GM23248 (cell line): ENCODE measurements at regions not wholly inside any gene's neighbourhood (a gene's known extent, or its start where the extent isn't known, plus 50 kb on each side); places are given as distances from the start of the nearest gene placed in this dataset.

Experiments used
- DNase-seq: peaks from one replicate; pipeline ENCODE4 v3.0.0-alpha.2; 2015
- H2AFZ ChIP-seq: fragments of 200-600 bp; sonication (generic); 2 replicates; pipeline ENCODE4 v1.6.1; 2016; ENCODE audit warnings: antibody characterized with exemption
- H3F3A ChIP-seq: fragments of 200-600 bp; sonication (generic); 2 replicates; pipeline ENCODE4 v1.6.1; 2016; ENCODE audit warnings: mild to moderate bottlenecking, antibody characterized with exemption, mixed run types; ENCODE audit not compliant: insufficient read depth
- H3K27ac ChIP-seq: fragments of 200-600 bp; sonication (generic); 2 replicates; pipeline ENCODE4 v1.5.1; 2016; ENCODE audit warnings: mild to moderate bottlenecking
- H3K27me3 ChIP-seq: fragments of 200-600 bp; sonication (generic); replicated peaks from 2 replicates; pipeline ENCODE4 v1.6.1; 2016; ENCODE audit warnings: mild to moderate bottlenecking; ENCODE audit not compliant: insufficient read depth
- H3K36me3 ChIP-seq: fragments of 200-600 bp; sonication (generic); 2 replicates; pipeline ENCODE4 v1.6.1; 2016; ENCODE audit warnings: low read depth, mild to moderate bottlenecking
- H3K4me1 ChIP-seq: fragments of 200-600 bp; sonication (generic); 2 replicates; pipeline ENCODE4 v1.6.1; 2016; ENCODE audit warnings: mild to moderate bottlenecking; ENCODE audit not compliant: insufficient read depth
- H3K4me2 ChIP-seq: fragments of 200-600 bp; sonication (generic); one replicate; pipeline ENCODE4 v1.6.1; 2016; ENCODE audit warnings: mild to moderate bottlenecking; ENCODE audit not compliant: unreplicated experiment
- H3K4me3 ChIP-seq: fragments of 200-600 bp; sonication (generic); 2 replicates; pipeline ENCODE4 v1.5.1; 2016; ENCODE audit warnings: mild to moderate bottlenecking
- H3K79me2 ChIP-seq: fragments of 200-600 bp; sonication (generic); 2 replicates; pipeline ENCODE4 v1.6.1; 2016; ENCODE audit warnings: mild to moderate bottlenecking; ENCODE audit not compliant: insufficient read depth
- H3K9ac ChIP-seq: fragments of 200-600 bp; sonication (generic); 2 replicates; pipeline ENCODE4 v1.6.1; 2016; ENCODE audit warnings: mild to moderate bottlenecking
- H3K9me2 ChIP-seq: fragments of 200-600 bp; sonication (generic); 2 replicates; pipeline ENCODE4 v1.6.1; 2016; ENCODE audit warnings: mixed run types, mild to moderate bottlenecking, moderate library complexity; ENCODE audit not compliant: insufficient read depth
- H3K9me3 ChIP-seq: fragments of 200-600 bp; sonication (generic); one replicate; pipeline ENCODE4 v1.6.1; 2017; ENCODE audit warnings: low read depth
- H4K20me1 ChIP-seq: fragments of 200-600 bp; sonication (generic); 2 replicates; pipeline ENCODE4 v1.6.0; 2016; ENCODE audit not compliant: insufficient read depth
- EZH2 ChIP-seq: fragments of 200-600 bp; sonication (generic); IDR thresholded peaks from 2 replicates; pipeline ENCODE4 v1.6.1; 2018; ENCODE audit warnings: antibody characterized with exemption, mild to moderate bottlenecking; ENCODE audit not compliant: insufficient read depth, poor library complexity, severe bottlenecking
- EZH2phosphoT487 ChIP-seq: fragments of 200-600 bp; sonication (generic); IDR thresholded peaks from 2 replicates; pipeline ENCODE4 v1.6.1; 2018; ENCODE audit warnings: antibody characterized with exemption, moderate library complexity, mild to moderate bottlenecking, low read depth; ENCODE audit not compliant: insufficient read depth
- WGBS, 2 experiments: methylation state at CpG; one replicate each; pipeline ENCODE4 v1.1.6; 2015 to 2017; ENCODE audit warnings: low lambda C conversion rate in 2 of 2, low coverage in 1 of 2; ENCODE audit errors: missing lambda C conversion rate in 2 of 2; 5-methylcytosine and 5-hydroxymethylcytosine counted together
- in situ Hi-C: fragments of 300-500 bp; cut with MboI; formaldehyde crosslinking; loops from 2 replicates; pipeline ENCODE4 v1.15.0; 2020

GRCh38 chr16:51968749-51969148, 578.2 kb downstream of the TOX3 start:
- Histone ChIP-seq H3K9me2 (no peaks in the 10 kb centered on the region), H3K9me3 (no peaks in the 10 kb centered on the region), H3K9ac (no peak overlapping the region), H3K4me2 (no peak overlapping the region), H3K4me1 (no peaks in the 10 kb centered on the region), H3K36me3 (no peaks in the 10 kb centered on the region), H2AFZ (no peak overlapping the region), H3K27ac (no peak overlapping the region), H3K27me3 (no peaks in the 10 kb centered on the region; the same call in 1 of the 2 replicates), H3F3A (no peaks in the 10 kb centered on the region), H3K79me2 (no peaks in the 10 kb centered on the region), H3K4me3 (no peak overlapping the region), H4K20me1 (no peaks in the 10 kb centered on the region)
- TF ChIP-seq EZH2 (no peak), EZH2phosphoT487 (no peak)
- WGBS, 2 experiments = 41 to 64% methylated on average over 1 of the region's 1 CpG
- DNase-seq = peak; percentile 38
- in situ Hi-C loops = no loop called here

- Histone ChIP-seq H3K27ac (no peak overlapping the region), H3K4me1 (no peaks in the 10 kb centered on the region), H2AFZ (no peak overlapping the region), H3F3A (no peaks in the 10 kb centered on the region), H4K20me1 (no peaks in the 10 kb centered on the region), H3K4me2 (no peak overlapping the region), H3K9me3 (no peaks in the 10 kb centered on the region), H3K9me2 (no peaks in the 10 kb centered on the region), H3K4me3 (no peak overlapping the region), H3K9ac (no peak overlapping the region), H3K27me3 (no peaks in the 10 kb centered on the region), H3K79me2 (no peaks in the 10 kb centered on the region), H3K36me3 (no peaks in the 10 kb centered on the region)
- DNase-seq = no peak
- 40 to 44% methylated on average over 4 of the region's 4 CpGs for WGBS, 2 experiments
- no peak for TF ChIP-seq EZH2
- no peak for TF ChIP-seq EZH2phosphoT487
- in situ Hi-C loops = no loop called here
Observed at GRCh38 chr16:51967646-51968045, 579.3 kb downstream of the TOX3 start.

- H3K9me3 ChIP-seq = no peaks in the 10 kb centered on the region
- in situ Hi-C loops = no loop called here
- 25 to 31% methylated on average over 4 of the region's 4 CpGs for WGBS, 2 experiments
- no peaks in the 10 kb centered on the region for H3F3A ChIP-seq
- no peak overlapping the region for H3K4me2 ChIP-seq
- H3K4me3 ChIP-seq = no peak overlapping the region
- H3K9me2 ChIP-seq = no peaks in the 10 kb centered on the region
- DNase-seq = no peak
- H2AFZ ChIP-seq = no peak overlapping the region
- H3K9ac ChIP-seq = no peak overlapping the region
- H3K4me1 ChIP-seq = no peaks in the 10 kb centered on the region
- H3K79me2 ChIP-seq = no peaks in the 10 kb centered on the region
- H4K20me1 ChIP-seq = no peaks in the 10 kb centered on the region; the same call in 1 of the 2 replicates
- TF ChIP-seq EZH2phosphoT487 = no peak
- no peak for TF ChIP-seq EZH2
- 0 out of 2 replicates have a peak, but pooled peaks cover 5% of the 10 kb centered on the region for H3K27me3 ChIP-seq
- no peak overlapping the region for H3K27ac ChIP-seq
- H3K36me3 ChIP-seq = no peaks in the 10 kb centered on the region
Observed at GRCh38 chr16:51960931-51961330, 586.0 kb downstream of the TOX3 start.

- no peaks in the 10 kb centered on the region for H4K20me1 ChIP-seq
Observed at GRCh38 chr16:51953286-51953985, 593.5 kb downstream of the TOX3 start.

More at GRCh38 chr16:51953286-51953985, 593.5 kb downstream of the TOX3 start:
- Histone ChIP-seq H3K4me1 (no peaks in the 10 kb centered on the region), H3K9me2 (no peaks in the 10 kb centered on the region), H2AFZ (no peak overlapping the region), H3K79me2 (no peaks in the 10 kb centered on the region), H3K27me3 (peaks cover 4% of the 10 kb centered on the region; the same call in 1 of the 2 replicates), H3K4me3 (no peak overlapping the region), H3K4me2 (no peak overlapping the region), H3K9ac (no peak overlapping the region), H3K36me3 (no peaks in the 10 kb centered on the region), H3K9me3 (no peaks in the 10 kb centered on the region), H3F3A (no peaks in the 10 kb centered on the region), H3K27ac (no peak overlapping the region)
- TF ChIP-seq EZH2phosphoT487 (no peak), EZH2 (no peak)
- WGBS, 2 experiments = 15 to 21% methylated on average over 7 of the region's 7 CpGs
- no peak for DNase-seq
- in situ Hi-C loops = no loop called here
